GM12878 (cell line): ENCODE measurements at regions not wholly inside any gene's neighbourhood (a gene's known extent, or its start where the extent isn't known, plus 50 kb on each side); places are given as distances from the start of the nearest gene placed in this dataset.

Experiments
- CTCF ChIP-seq, 3 experiments: IDR thresholded peaks in 2 of 3; conservative IDR thresholded peaks in 1 of 3; 2 replicates each; pipeline ENCODE4 v1.5.1; 2011; ENCODE audit warnings: low read depth in 3 of 3, low read length in 3 of 3, mild to moderate bottlenecking in 3 of 3, control low read depth in 2 of 3, moderate library complexity in 2 of 3, inconsistent platforms in 1 of 3, mixed read lengths in 1 of 3; ENCODE audit not compliant: control insufficient read depth in 2 of 3, insufficient read depth in 1 of 3; ENCODE audit errors: extremely low read depth in 1 of 3
- IRF4 ChIP-seq: IDR thresholded peaks from 2 replicates; pipeline ENCODE4 v1.6.1; 2011; ENCODE audit warnings: low read depth, low read length
- MEF2A ChIP-seq: IDR thresholded peaks from 2 replicates; pipeline ENCODE4 v1.6.1; 2011; ENCODE audit warnings: low read depth, mild to moderate bottlenecking, low read length, moderate library complexity; ENCODE audit not compliant: insufficient read depth
- NR2F1 ChIP-seq: fragments of 450-650 bp; conservative IDR thresholded peaks from 2 replicates; pipeline ENCODE4 v1.6.1; 2017; ENCODE audit warnings: mild to moderate bottlenecking
- SIN3A ChIP-seq: IDR thresholded peaks from 2 replicates; pipeline ENCODE4 v1.6.1; 2012; ENCODE audit warnings: low read depth, low read length, improper control_type of control experiment
- ZNF24 ChIP-seq: fragments of 450-650 bp; IDR thresholded peaks from 2 replicates; pipeline ENCODE4 v1.6.1; 2017; ENCODE audit warnings: antibody characterized with exemption, mild to moderate bottlenecking
- ZNF274 ChIP-seq: IDR thresholded peaks from one replicate; pipeline ENCODE4 v1.8.0; 2011; ENCODE audit not compliant: insufficient read length, insufficient read depth

DNA sequence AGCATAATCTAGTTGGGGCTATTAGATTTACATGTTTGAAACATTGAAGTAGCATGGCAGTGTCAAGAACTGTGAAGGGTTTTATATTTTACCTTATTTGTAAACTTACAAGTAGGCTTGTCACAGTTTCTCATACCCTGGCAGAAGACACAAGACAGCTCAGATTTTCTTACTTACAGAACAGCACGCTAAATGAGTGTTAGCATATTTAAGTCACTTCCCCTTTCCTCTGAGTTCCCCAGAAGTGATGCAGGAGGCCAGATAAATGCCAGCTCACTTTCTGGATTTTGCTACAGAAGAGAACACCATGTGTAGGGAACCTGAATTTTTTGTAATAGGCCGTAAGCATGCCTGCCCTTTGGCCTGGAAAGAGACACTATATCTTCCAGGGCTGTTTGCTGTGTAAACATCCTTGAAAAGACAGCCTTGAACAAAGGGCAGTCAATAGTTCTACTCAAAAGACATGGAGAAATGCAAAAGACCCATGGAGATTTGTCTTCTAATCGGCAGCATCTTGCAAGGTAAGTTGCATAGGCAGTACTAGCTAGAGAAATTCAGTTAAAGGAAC lies 279.1 kb downstream of the PHF14 start:
- no peak for TF ChIP-seq ZNF274
- TF ChIP-seq SIN3A: no peak
- TF ChIP-seq ZNF24: no peak
- no peak for TF ChIP-seq IRF4
- TF ChIP-seq MEF2A: no peak
- TF ChIP-seq CTCF (IDR thresholded peaks at IDR 0.05 in 2 of 3, conservative IDR thresholded peaks at IDR 0.05 in 1 of 3; ENCODE audit: control insufficient read depth in 2 of 3, extremely low read depth in 1 of 3, insufficient read depth in 1 of 3, low read depth in 3 of 3, low read length in 3 of 3): no peak
- TF ChIP-seq NR2F1: no peak
